HEK293 (cell line): ENCODE measurements at regions not wholly inside any gene's neighbourhood (a gene's known extent, or its start where the extent isn't known, plus 50 kb on each side); places are given as distances from the start of the nearest gene placed in this dataset.

ENCODE experiments used
- GLIS1 ChIP-seq: fragments of 450-650 bp; formaldehyde crosslinking; IDR thresholded peaks from 2 replicates; pipeline ENCODE4 v1.5.1; 2016; ENCODE audit warnings: missing biosample characterization, missing genetic modification characterization
- PRDM1 ChIP-seq: fragments of 450-650 bp; formaldehyde crosslinking; IDR thresholded peaks from 2 replicates; pipeline ENCODE4; 2016; ENCODE audit warnings: missing biosample characterization, missing genetic modification characterization
- RBAK ChIP-seq: fragments of 450-650 bp; formaldehyde crosslinking; IDR thresholded peaks from 2 replicates; pipeline ENCODE4 v1.5.1; 2016; ENCODE audit warnings: missing biosample characterization, missing genetic modification characterization
- ZNF221 ChIP-seq: fragments of 450-650 bp; formaldehyde crosslinking; IDR thresholded peaks from 2 replicates; pipeline ENCODE4 v1.5.1; 2017; ENCODE audit warnings: missing biosample characterization, missing genetic modification characterization, borderline replicate concordance
- ZNF404 ChIP-seq: fragments of 450-650 bp; formaldehyde crosslinking; IDR thresholded peaks from 2 replicates; pipeline ENCODE4 v1.5.1; 2017; ENCODE audit warnings: missing biosample characterization, missing genetic modification characterization
- ZNF530 ChIP-seq: fragments of 450-650 bp; formaldehyde crosslinking; IDR thresholded peaks from 2 replicates; pipeline ENCODE4 v1.5.1; 2016; ENCODE audit warnings: low read depth, missing biosample characterization, missing genetic modification characterization
- ZNF571 ChIP-seq: fragments of 450-650 bp; formaldehyde crosslinking; IDR thresholded peaks from 2 replicates; pipeline ENCODE4 v1.5.0; 2017; ENCODE audit warnings: missing biosample characterization, missing genetic modification characterization
- ZNF670 ChIP-seq: fragments of 450-650 bp; formaldehyde crosslinking; IDR thresholded peaks from 2 replicates; pipeline ENCODE4 v1.5.1; 2016; ENCODE audit warnings: missing biosample characterization, missing genetic modification characterization, low read depth
- TF ChIP-seq, protein P1 (sequence below): fragments of 450-650 bp; formaldehyde crosslinking; IDR thresholded peaks from 2 replicates; pipeline ENCODE4 v1.5.1; 2016; ENCODE audit warnings: missing biosample characterization, missing genetic modification characterization, low read depth
- TF ChIP-seq, protein P2 (sequence below): fragments of 450-650 bp; formaldehyde crosslinking; IDR thresholded peaks from 2 replicates; pipeline ENCODE4 v1.5.1; 2016; ENCODE audit warnings: missing biosample characterization, missing genetic modification characterization
- TF ChIP-seq, protein P3 (sequence below): fragments of 450-650 bp; formaldehyde crosslinking; IDR thresholded peaks from 2 replicates; pipeline ENCODE4 v1.5.1; 2016; ENCODE audit warnings: missing biosample characterization, missing genetic modification characterization
- TF ChIP-seq, protein P4 (sequence below): sonication (generic); formaldehyde crosslinking; IDR thresholded peaks from 2 replicates; pipeline ENCODE4 v1.8.1; 2022; ENCODE audit warnings: mild to moderate bottlenecking, moderate library complexity, missing genetic modification reagents
- TF ChIP-seq, protein P5 (sequence below): fragments of 450-650 bp; formaldehyde crosslinking; IDR thresholded peaks from 2 replicates; pipeline ENCODE4 v1.5.1; 2016; ENCODE audit warnings: missing biosample characterization, missing genetic modification characterization

DNA sequence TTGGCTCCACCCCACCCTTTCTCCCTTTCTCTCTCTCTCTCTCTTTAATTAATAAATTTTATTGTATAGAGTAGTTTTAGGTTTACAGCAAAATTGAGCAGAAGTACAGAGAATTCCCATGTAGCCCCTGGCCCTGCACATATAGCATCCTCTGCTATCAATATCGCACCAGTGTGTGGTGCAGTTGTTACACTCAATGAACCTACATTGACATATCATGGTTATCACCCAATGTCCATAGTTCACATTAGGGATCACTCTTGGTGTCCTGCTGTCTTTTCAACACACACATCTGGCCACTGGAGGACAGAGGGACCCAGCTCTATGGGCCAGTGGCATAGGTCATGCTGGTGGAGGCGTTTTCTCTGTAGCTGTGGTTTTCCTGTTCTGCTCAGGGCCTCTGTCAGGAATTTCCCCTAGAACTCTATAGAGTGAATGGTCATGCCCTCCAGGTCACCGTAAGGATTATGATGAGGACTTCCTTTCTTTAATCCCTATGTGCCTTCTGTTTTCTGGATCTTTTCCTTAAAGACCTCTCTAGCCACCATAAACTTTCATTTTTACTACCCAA, 98.2 kb upstream of the NAV2 start:
- TF ChIP-seq, protein P1, sequence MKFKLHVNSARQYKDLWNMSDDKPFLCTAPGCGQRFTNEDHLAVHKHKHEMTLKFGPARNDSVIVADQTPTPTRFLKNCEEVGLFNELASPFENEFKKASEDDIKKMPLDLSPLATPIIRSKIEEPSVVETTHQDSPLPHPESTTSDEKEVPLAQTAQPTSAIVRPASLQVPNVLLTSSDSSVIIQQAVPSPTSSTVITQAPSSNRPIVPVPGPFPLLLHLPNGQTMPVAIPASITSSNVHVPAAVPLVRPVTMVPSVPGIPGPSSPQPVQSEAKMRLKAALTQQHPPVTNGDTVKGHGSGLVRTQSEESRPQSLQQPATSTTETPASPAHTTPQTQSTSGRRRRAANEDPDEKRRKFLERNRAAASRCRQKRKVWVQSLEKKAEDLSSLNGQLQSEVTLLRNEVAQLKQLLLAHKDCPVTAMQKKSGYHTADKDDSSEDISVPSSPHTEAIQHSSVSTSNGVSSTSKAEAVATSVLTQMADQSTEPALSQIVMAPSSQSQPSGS: no peak
- TF ChIP-seq, protein P2, sequence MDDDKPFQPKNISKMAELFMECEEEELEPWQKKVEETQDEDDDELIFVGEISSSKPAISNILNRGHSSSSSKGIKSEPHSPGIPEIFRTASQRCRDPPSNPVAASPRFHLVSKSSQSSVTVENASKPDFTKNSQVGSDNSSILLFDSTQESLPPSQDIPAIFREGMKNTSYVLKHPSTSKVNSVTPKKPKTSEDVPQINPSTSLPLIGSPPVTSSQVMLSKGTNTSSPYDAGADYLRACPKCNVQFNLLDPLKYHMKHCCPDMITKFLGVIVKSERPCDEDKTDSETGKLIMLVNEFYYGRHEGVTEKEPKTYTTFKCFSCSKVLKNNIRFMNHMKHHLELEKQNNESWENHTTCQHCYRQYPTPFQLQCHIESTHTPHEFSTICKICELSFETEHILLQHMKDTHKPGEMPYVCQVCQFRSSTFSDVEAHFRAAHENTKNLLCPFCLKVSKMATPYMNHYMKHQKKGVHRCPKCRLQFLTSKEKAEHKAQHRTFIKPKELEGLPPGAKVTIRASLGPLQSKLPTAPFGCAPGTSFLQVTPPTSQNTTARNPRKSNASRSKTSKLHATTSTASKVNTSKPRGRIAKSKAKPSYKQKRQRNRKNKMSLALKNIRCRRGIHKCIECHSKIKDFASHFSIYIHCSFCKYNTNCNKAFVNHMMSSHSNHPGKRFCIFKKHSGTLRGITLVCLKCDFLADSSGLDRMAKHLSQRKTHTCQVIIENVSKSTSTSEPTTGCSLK (tag by site-specific recombination): no peak
- TF ChIP-seq ZNF670 (tag by site-specific recombination): no peak
- TF ChIP-seq, protein P3, sequence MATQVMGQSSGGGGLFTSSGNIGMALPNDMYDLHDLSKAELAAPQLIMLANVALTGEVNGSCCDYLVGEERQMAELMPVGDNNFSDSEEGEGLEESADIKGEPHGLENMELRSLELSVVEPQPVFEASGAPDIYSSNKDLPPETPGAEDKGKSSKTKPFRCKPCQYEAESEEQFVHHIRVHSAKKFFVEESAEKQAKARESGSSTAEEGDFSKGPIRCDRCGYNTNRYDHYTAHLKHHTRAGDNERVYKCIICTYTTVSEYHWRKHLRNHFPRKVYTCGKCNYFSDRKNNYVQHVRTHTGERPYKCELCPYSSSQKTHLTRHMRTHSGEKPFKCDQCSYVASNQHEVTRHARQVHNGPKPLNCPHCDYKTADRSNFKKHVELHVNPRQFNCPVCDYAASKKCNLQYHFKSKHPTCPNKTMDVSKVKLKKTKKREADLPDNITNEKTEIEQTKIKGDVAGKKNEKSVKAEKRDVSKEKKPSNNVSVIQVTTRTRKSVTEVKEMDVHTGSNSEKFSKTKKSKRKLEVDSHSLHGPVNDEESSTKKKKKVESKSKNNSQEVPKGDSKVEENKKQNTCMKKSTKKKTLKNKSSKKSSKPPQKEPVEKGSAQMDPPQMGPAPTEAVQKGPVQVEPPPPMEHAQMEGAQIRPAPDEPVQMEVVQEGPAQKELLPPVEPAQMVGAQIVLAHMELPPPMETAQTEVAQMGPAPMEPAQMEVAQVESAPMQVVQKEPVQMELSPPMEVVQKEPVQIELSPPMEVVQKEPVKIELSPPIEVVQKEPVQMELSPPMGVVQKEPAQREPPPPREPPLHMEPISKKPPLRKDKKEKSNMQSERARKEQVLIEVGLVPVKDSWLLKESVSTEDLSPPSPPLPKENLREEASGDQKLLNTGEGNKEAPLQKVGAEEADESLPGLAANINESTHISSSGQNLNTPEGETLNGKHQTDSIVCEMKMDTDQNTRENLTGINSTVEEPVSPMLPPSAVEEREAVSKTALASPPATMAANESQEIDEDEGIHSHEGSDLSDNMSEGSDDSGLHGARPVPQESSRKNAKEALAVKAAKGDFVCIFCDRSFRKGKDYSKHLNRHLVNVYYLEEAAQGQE: no peak
- TF ChIP-seq, protein P4, sequence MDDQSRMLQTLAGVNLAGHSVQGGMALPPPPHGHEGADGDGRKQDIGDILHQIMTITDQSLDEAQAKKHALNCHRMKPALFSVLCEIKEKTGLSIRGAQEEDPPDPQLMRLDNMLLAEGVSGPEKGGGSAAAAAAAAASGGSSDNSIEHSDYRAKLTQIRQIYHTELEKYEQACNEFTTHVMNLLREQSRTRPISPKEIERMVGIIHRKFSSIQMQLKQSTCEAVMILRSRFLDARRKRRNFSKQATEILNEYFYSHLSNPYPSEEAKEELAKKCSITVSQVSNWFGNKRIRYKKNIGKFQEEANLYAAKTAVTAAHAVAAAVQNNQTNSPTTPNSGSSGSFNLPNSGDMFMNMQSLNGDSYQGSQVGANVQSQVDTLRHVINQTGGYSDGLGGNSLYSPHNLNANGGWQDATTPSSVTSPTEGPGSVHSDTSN: no peak
- no peak for TF ChIP-seq GLIS1 (tag by site-specific recombination)
- TF ChIP-seq ZNF404 (tag by site-specific recombination): no peak
- TF ChIP-seq PRDM1 (tag by site-specific recombination): no peak
- no peak for TF ChIP-seq ZNF221
- TF ChIP-seq, protein P5, sequence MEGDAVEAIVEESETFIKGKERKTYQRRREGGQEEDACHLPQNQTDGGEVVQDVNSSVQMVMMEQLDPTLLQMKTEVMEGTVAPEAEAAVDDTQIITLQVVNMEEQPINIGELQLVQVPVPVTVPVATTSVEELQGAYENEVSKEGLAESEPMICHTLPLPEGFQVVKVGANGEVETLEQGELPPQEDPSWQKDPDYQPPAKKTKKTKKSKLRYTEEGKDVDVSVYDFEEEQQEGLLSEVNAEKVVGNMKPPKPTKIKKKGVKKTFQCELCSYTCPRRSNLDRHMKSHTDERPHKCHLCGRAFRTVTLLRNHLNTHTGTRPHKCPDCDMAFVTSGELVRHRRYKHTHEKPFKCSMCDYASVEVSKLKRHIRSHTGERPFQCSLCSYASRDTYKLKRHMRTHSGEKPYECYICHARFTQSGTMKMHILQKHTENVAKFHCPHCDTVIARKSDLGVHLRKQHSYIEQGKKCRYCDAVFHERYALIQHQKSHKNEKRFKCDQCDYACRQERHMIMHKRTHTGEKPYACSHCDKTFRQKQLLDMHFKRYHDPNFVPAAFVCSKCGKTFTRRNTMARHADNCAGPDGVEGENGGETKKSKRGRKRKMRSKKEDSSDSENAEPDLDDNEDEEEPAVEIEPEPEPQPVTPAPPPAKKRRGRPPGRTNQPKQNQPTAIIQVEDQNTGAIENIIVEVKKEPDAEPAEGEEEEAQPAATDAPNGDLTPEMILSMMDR (tag by site-specific recombination): no peak
- TF ChIP-seq ZNF530: no peak
- no peak for TF ChIP-seq ZNF571 (tag by site-specific recombination)
- TF ChIP-seq RBAK (tag by site-specific recombination): no peak
